Embryonic facial prominence (tissue), 1 donor: ENCODE measurements at regions not wholly inside any gene's neighbourhood (a gene's known extent, or its start where the extent isn't known, plus 50 kb on each side); places are given as distances from the start of the nearest gene placed in this dataset.
"Not testable (repeated sequence)": the region's sequence is repeated elsewhere in the genome, so short reads cannot be mapped to it uniquely, and the experiment has no call there.

ENCODE experiments used
- DNase-seq: peaks from one replicate; pipeline ENCODE4 v3.0.0-alpha.2; 2016; ENCODE audit errors: extremely low spot score

DNA sequence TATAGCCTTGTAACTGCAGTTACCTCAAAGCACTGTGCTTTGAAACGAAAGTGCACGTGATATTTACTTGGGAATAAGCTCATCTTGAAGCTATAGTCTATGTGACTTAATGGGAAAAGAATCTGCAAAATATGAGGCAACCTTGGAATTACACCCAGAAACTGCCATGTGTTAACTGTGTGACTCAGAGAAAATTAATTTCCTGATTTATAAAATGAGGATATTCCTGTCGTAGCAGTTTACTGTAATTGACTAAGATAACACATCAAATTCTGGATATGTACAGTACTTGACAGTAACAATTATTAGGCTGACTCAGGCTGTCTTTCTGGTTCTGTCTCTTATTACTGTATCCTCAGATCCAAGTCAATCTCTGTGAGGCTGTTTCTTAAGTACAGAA, 1079.9 kb upstream of the ACO1 start:
- peak; percentile 9 for DNase-seq

DNA sequence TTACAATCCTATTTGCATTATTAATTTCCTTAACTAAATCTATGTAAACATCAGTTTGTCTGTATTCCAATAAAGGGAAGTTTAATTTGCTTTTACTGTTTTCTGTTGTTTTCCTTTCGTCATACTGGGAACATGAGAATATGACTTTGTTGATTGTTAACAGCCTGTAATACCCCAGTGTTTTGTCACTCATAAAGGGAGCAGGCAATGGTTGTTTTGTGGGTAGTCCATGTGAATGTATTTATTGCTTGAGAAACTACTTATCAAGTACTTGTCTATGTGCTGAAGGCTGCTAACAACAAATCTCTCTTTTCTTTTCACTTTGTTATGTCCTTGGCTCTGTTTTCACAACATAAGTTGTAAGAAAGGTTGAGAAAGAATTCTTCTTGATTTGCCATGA, 1070.2 kb upstream of the ACO1 start:
- no peak for DNase-seq

DNA sequence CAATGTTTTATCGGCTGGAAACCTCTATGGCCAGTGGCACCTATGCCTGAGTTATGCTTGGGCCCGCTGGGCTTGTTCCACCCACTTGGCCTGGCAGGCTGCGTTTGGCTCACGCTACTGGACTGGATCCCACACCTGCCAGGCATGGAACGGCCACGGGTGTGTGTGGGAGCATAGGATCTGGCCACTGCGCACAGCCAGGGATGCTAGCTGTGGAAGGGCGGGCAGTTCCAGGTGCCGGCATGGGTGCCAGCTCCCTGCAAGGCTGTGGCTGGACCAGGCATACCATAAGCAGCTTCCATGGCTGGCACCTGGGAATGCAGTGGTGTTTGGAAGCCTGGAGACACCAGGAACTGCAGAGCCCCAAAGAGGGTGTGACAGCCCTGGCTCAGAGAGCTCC, 1063.9 kb upstream of the ACO1 start:
- no peak for DNase-seq

DNA sequence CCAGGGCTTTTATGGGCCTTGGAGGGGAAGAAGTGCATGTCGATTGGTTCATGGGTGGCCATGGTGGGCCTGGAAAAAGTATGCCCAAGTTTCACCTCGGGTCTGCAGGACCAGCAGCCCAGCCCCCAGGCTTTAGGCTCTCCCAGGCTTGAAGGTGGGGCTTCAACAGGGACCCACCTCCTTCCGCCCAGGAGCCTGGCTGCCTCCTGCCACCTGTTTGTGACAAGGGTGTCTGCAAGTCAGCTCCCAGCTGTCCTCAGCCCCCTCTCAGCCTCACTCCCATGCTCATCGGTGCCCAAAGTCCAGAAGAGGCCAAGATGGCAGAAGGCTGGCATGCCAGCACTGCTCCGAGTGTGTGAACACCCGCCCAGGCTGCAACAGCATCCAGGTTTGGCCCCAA, 1063.2 kb upstream of the ACO1 start:
- no peak for DNase-seq

DNA sequence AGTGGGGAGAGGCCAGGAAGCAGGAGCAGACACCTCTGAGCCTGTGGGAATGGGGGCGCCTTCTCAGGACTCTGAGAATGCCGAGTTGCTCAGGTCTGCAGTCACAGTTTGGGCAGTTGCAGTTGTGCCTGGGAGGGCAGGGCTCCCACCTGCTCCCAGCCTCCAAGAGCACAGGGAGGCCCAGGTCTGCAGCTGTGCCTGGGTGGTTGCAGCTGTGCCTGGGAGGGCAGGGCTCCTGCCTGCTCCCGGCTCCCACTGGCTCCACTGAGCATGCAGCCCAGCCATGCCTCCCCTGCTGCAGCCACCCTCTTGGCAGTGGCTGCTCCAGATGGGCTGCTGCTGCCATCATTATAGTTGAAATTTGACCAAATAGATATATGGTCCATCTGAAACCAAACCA, 1062.8 kb upstream of the ACO1 start:
- DNase-seq = no peak

DNA sequence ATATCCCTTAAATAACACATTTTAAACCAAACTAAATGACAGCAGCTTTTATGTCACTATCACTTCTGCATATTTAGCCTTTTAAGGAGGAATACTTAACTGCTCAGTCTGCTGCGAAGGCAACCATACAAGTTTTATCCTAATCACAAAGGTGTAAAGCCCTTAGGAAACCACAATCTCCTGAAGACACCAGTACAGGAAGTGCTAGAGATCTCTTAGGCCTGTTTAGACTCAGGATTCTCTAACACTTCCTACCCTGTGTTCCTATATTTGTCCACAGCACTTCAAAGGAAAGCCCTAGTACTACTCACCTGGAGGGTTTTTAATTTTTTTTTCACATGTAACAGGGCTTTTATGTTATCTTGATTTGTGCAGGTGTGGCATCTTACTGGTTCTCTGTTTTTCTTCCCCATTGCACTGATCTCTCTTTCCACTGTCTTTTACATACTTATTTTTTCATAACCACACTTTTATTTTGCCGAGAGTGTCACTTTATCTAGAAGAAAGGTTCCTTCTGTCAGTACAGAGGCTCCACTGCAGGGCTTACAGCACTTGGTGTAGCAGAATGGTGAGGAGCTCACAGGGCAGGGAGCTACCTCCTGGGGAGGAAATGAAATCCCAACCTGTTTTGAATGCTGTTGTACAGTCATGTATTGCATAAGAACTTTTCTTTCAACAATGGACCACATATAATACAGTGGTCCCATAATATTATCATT, 1060.6 kb upstream of the ACO1 start:
- no peak for DNase-seq

DNA sequence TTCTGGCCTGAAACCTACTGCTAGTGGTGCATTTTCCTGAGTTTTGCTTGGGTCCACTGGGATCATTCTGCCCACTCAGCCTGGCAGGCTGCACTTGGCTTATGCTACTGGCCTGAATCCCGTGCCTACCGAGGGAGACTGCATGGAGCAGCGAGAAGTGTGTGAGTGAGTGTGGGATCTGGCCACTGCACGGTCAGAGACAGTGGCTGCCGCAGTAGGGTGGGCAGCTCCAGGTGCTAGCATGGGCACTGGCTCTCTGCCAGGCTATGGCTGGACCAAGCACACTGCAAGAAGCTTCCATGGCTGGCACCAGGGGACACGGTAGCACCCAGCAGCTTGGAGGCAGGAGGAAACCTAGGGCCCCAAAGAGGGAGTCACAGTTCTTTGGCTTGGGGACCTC, 1058.7 kb upstream of the ACO1 start:
- DNase-seq = no peak

DNA sequence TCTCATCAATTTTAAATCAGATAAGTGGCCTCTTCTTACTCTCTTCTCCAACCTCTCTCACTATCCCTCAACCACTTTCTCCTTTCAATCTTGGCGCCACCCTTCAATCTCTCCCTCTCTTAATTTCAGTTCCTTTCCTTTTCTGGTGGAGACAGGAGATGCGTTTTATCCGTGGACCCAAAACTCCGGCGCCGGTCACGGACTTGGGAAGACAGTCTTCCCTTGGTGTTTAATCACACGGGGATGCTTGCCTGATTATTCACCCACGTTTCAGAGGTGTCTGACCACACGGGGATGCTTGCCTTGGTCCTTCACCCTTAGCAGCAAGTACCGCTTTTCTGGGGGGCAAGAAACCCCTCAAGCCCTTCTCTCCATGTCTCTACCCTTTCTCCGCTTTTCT, 1057.6 kb upstream of the ACO1 start:
- DNase-seq = not testable (repeated sequence)

DNA sequence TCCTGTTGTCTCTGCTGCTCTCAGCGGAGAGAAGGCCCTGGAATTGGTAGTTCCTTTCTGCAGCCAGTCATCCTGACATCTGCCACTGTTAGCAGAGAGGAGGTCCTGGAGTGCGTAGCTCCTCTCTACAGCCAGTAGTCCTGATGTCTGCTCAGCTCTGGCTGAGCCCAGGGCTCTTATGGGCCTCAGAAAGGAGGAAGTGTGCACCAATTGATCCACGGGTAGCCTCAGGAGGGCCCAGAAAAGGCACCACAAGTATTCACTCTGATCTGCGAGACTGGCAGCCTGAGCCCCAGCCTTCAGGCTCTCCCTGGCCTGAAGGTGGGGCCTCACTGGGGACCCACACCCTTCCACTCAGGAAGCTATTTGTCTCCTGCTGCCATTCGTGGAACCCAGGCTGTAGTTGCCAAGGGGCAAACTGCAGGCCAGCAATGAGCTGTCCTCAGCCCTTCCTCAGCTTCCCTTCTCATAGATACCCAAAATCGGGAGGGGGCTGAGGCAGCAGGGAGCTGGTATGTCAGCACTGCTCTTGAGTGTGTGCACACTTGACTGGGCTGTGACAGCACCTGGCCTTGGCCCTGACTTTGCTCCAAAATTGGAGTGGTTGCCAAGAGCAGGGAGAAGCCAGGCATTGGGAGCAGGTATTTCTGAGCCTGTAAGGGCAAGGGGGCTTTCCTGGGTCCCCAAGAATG, 1049.5 kb upstream of the ACO1 start:
- DNase-seq = no peak

DNA sequence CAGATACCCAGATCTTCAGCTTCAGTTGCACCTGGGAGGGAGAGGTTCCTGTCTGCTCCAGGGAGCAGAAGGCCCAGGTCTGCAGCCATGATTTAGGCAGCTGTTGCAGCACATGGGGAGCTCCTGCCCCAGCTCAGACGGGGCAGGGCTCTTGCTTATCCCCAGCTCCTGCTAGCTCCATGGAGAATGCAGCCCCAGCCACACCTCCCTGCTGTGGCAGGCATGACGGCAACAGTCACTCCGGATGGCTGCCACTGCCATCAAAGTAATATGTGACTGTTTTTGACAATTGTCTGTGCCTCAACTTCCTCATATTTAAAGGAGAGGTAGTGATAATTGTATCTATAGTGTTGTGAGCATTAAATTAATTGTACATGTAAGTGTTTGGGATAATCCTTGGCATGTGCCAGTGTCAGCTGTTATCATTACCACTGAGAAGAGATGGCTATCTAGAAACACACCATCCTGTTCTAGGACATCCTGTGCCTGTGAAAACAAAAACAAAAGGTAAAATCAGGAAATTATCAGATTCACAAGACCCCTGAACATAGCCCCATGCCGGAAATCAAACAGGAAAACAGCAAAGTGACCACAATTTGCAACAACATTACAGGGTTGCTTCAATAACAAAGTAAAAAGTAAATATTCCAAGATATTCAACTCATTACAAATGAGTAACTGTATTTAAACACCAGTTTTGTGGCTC, 1048.8 kb upstream of the ACO1 start:
- no peak for DNase-seq

DNA sequence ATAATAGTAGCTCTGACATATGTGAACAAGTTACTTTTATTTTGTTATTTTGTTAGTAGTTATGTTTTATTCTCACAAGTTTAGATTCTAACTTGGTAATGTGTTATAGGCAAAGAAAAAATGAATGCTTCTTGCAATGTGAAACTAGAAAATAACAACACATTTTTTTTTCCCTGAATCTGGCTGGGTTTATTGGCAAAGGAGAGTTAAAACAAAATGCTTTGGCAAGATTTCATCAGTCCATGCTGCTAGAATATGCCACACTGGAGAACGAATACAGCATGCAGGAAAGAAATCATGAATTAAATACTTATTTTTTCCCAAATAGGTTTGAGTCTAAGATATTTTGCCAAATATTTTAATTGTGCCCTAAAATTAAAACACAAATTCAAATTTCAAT, 1048.1 kb upstream of the ACO1 start:
- DNase-seq = no peak

DNA sequence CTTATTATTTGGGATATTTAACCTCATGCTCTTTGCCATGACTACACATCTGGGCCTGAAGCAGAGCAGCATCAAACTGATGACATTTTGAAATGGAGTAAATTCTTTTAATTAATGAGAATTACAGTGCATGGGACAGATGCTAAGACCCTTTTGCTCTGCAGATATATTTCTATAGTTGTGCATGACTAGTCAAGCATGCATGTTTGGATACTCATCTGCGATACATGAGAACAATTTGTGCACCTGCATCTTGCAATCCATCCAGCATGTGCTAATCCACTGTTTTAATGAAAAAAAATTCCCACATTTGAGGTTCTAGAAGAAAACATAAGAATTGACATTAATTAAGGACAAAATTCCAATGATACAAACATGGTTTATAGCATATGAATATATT, 1047.6 kb upstream of the ACO1 start:
- no peak for DNase-seq

DNA sequence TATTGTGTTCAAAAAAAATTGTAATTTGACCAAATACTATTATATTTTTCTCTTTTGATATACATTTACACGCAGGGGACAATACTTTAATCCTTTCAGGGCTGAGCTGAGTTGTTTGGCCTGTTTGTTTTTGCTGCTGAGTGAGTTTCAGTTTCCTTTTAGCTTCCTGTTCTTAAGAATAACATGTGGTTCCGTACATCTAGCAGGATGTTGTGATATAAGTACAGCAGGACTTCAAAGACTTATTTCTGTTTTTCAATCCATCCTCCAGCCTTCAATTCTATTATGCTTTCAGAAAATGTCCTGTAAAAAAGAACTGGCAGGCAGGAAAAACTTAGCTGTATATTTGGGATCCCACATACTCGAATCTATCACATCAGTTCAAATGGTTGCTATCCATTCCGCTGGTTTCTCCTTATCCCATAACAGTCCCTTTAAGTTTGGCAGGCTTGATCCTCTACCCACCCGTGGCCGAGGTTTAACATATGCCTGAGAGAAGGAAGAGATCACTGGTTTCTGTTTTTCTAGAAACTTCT, 1037.3 kb upstream of the ACO1 start:
- no peak for DNase-seq

DNA sequence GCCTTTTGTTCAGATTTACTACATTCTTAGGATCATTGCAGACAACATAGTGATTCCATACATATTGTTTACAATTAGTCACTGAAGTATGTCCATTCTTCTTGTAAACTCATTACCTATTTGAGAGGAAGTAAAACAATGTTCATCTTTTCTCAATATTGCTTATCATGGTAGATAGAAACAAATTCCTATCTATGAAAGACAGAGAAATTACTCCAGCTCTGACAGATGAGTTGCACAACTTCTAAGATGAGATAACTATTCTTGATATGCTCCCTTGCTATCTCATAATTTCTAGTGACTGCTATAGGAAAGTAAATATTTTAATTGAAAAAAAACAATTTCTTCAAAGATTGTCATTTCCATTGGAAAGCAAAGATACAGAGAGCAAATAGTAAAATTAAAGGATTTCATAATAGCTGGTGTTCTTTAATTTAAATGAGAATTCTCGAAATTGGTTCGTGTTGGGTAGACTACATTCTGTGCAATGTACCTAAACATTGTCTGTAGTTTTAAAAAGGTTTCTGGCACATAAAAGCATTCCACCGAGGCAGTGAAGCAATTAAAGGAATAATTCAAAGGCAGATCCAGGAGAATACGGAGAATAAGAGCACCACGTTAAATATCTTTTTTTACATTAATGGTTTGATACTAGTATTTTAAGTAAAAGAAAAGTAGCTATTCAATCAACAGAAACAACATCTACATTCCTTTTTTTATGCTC, 1029.1 kb upstream of the ACO1 start:
- DNase-seq = no peak

DNA sequence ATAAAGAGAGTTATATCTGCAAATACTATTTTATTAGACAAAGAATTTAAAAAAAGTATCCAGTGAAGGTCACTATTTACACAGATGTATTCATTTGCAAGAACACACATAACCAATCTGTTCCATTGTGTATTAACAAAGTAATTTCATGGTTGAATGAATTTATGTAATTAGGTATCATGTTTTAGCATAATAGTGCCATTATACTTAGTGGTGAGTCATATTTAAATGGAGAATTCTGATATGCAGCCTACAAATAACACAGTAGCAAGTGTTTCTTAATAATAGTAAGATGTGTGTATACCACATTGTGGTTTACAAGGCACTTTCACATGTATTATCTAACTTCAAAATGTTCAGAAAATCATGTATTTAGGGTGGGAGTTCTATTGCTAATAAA, 1028.5 kb upstream of the ACO1 start:
- no peak for DNase-seq

DNA sequence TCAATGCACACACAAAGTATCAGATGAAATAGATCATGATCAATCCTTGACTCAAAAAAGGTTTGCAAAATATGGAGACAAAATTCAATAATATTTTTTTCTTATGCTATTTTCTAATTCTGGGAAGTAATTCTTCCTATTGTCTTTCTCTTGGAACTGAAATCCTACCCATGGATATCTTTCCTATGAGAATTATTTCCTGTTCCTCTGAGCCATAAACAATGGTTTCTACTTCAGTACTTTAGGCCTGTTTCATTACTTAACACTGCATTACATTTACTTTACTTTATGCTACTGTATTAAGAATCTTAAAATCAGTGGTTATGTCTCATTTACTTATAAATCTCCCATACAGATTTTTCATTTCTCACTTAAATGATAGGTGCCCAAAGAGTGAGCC, 1025.4 kb upstream of the ACO1 start:
- DNase-seq = no peak

DNA sequence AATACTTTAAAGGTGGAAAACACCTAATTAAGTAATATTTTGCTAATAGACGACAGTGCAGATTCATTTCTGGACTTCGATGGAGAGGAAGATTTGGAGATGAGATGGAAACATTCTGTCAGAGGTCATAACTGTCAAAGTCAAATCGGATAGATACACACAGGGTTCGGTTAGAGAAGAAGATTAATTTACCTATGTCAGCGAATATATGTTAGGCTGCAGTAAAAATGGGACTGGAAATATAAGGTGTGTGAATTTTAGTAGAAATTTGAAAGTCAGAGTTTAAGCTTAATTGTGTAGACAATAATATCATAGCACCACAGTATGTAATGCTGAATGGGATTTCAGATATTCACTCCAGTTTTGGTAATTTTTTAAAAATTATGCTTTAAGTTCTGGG, 1020.3 kb upstream of the ACO1 start:
- DNase-seq = no peak

DNA sequence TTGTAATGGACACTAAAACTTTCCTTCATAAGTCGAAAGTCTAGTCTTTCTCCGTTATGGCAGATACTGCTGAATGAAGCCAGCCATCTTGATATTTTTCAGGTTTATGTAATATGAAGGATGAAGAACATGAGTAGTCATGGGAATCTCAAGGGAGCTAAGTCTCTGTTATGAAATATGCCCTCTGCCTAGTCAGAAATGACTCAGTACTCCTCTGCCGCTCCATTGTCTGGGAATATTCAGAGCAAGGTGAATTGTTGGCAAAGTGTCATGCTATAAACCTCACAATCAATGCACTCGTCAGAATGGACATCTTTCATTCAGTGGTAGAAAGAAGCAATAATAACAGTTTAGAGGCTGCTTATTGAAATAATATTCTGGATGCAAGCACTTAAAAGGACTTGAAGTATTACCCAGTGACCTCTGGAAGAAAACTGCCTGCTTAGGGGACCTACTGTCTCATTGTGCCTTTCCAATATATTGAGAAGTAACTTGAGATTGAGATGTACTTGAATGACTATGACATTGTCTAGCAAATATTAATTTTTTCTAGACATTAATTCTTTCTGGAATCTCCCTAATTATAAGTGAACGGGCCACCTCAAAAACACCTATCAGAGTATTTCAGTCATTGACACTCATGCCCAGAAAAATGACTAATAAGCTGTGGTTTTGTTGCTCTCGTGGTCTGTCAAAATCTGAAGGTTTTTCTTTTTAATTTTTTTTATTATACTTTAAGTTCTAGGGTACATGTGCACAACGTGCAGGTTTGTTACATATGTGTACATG, 1011.5 kb upstream of the ACO1 start:
- no peak for DNase-seq

DNA sequence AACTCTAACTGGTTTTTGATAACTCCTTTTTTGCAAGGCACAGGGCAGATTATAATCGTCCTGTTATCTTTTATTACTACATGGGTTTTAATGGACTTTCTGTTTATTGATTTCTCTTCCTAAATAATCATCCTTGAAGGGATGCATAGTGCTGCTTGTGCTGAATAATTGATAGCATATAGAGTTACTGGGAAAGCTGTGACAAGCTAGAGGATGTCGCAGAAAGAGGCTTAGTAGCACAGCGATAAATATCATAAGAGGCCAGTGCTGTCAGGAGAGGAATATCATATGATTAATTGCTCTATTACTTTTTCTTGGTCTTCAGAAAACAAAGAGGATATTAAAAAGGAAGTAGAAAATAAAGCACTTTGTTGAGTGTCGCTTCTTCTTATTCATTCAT, 1007.1 kb upstream of the ACO1 start:
- DNase-seq = no peak

DNA sequence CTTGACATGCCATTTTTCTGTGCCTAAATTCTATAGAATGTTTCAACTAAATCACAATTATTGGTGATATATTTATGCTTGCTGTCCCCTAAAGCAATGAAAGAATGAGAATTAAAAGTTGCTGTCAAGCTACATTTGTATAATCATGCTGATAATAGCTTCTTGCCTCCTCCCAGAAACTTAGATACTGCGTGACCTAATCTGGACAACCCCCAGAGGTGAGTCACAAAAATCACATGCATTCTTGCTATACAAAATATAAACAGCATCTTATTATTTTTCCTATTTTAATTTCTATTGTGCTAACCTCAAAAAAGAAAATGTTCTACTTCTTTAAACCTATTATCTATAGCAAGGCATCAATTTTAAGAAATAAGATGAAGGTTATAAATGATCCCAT, 995.8 kb upstream of the ACO1 start:
- no peak for DNase-seq

DNA sequence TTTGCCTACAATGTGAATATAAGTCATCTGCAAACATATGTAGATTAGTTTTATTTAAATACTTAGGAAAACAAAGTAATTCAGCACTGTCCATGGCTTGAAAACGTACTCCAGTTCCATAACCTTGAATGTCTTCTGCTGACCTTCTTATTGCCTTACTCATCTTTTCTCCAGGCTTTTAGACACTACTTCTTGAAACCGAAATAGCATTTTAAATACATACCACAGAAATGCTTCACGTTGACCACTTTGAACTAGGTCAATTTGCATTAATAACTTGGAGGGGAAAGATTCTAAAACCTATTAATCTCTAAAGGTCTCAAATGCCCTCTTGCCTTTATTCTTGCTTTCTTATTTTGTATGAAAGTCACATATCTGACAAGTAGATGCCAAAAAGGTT, 995.4 kb upstream of the ACO1 start:
- DNase-seq = no peak
